ENCODE measurements at regions not wholly inside any gene's neighbourhood (a gene's known extent, or its start where the extent isn't known, plus 50 kb on each side); places are given as distances from the start of the nearest gene placed in this dataset.

GRCh38 chr14:101707863-101708620 lies 53.5 kb upstream of the PPP2R5C start:
- peaks cover 0 to 28% (median 5%) of the 10 kb centered on the region in 7 donors for H3K27me3 ChIP-seq
- no peak overlapping the region for H3K4me3 ChIP-seq
- no peak for ATAC-seq
- H3K9me3 ChIP-seq: no peaks in the 10 kb centered on the region
- peaks cover 10 to 33% (median 25%) of the 10 kb centered on the region in 9 donors for H3K4me1 ChIP-seq
- H3K36me3 ChIP-seq: no peaks in the 10 kb centered on the region
- no peak for DNase-seq
- no peak for TF ChIP-seq CTCF (IDR thresholded peaks at IDR 0.05)
- 87 to 90% methylated on average over 12 of the region's 12 CpGs for WGBS, 2 donors
- intact Hi-C loops (cut with DNase I): loop anchor here in 8 of 10 donors (1.0 to 10.0 kb wide), 11 partner anchors 49 to 617 kb away; partner anchors contain the start of genes DYNC1H1 (in 4 of the 8) and PPP2R5C (in 2 of the 8)
- H3K27ac ChIP-seq: peak overlapping the region in 1 of 10 donors; percentile 90

- Histone ChIP-seq H3K9me3 (peaks cover 0 to 2% (median 0%) of the 10 kb centered on the region in 11 donors), H3K4me3 (no peak overlapping the region), H3K27ac (no peak overlapping the region), H3K36me3 (no peaks in the 10 kb centered on the region), H3K4me1 (peaks cover 10 to 33% (median 25%) of the 10 kb centered on the region in 9 donors), H3K27me3 (peaks cover 0 to 18% (median 5%) of the 10 kb centered on the region in 7 donors)
- intact Hi-C loops (cut with DNase I): loop anchor here in 8 of 10 donors (5.0 to 10.0 kb wide), 9 partner anchors 48 to 616 kb away; partner anchors contain the start of genes DYNC1H1 (in 4 of the 8) and PPP2R5C (in 2 of the 8)
- DNase-seq: no peak
- ATAC-seq: no peak
- TF ChIP-seq CTCF (IDR thresholded peaks at IDR 0.05): no peak
- 89 to 90% methylated on average over 18 of the region's 18 CpGs for WGBS, 2 donors
Observed at GRCh38 chr14:101708853-101709532, 52.5 kb upstream of the PPP2R5C start.

- Histone ChIP-seq H3K4me3 (no peak overlapping the region), H3K9me3 (peaks cover 0 to 7% (median 0%) of the 10 kb centered on the region in 11 donors), H3K36me3 (no peaks in the 10 kb centered on the region), H3K4me1 (peaks cover 10 to 33% (median 25%) of the 10 kb centered on the region in 9 donors), H3K27me3 (peaks cover 0 to 14% (median 5%) of the 10 kb centered on the region in 7 donors), H3K27ac (no peak overlapping the region)
- intact Hi-C loops (cut with DNase I): loop anchor here in 8 of 10 donors (5.0 to 10.0 kb wide), 9 partner anchors 48 to 615 kb away; partner anchors contain the start of genes DYNC1H1 (in 4 of the 8) and PPP2R5C (in 2 of the 8)
- no peak for TF ChIP-seq CTCF (IDR thresholded peaks at IDR 0.05)
- ATAC-seq (no peak), DNase-seq (no peak)
- 90 to 95% methylated on average over 11 of the region's 11 CpGs for WGBS, 2 donors
Observed at GRCh38 chr14:101709533-101709881, 52.0 kb upstream of the PPP2R5C start.
